Heart left ventricle (tissue), 13 donors: ENCODE measurements at regions not wholly inside any gene's neighbourhood (a gene's known extent, or its start where the extent isn't known, plus 50 kb on each side); places are given as distances from the start of the nearest gene placed in this dataset.

ENCODE experiments used
- CTCF ChIP-seq, 12 donors: fragments of 200-600 bp; sonication (generic) in 4 of 12; IDR thresholded peaks; one replicate each; pipeline versions ENCODE4 v1.5.0 to v1.8.0; 2018 to 2022; ENCODE audit warnings: antibody characterized with exemption in 12 of 12, mild to moderate bottlenecking in 5 of 12
- POLR2A ChIP-seq, 2 donors: fragments of 450-650 bp; IDR thresholded peaks; one replicate each; pipeline ENCODE4 v1.6.1; 2017; ENCODE audit warnings: antibody characterized with exemption in 2 of 2, mild to moderate bottlenecking in 2 of 2, moderate library complexity in 2 of 2
- donor health status: ischemic (EF 13 %, LVEDD 7.1; RV severe dilation, severe dysfunction).
- donor health status: DM: no; HTN: yes; CAD: no.
- donor health status: DM: no; HTN: no; CAD: no.
- donor health status: ischemic (EF 25% LVEDD 6.9; RV normal size, moderate dysfunction).
- donor health status: ischemic (EF 25% LVEDD 5.7; RV mildly dilated, moderate dysfunction).
- donor health status: ischemic (EF 35%, LVEDD 5.7; RV mildly dilated, moderate dysfunction).
- donor health status: nonischemic (EF 11% LVEDD 7.7; RV severe dilation, severe dysfunction).
- donor health status: DM: yes; HTN: yes; CAD: no.
- donor health status: PGD.
- donor health status: ischemic (EF 29% LVEDD 5.4; RV normal size, mild dysfunction).
- donor health status: nonischemic (EF 23%, LVEDD 6.1; RV moderate dilation, normal function).

- TF ChIP-seq POLR2A (IDR thresholded peaks at IDR 0.05) (no peak), CTCF (IDR thresholded peaks at IDR 0.05) (no peak)
These were observed 157.7 kb upstream of the STS start for GRCh38 chrX:6989858-6990257.
